B cell (primary cell): ENCODE measurements at regions not wholly inside any gene's neighbourhood (a gene's known extent, or its start where the extent isn't known, plus 50 kb on each side); places are given as distances from the start of the nearest gene placed in this dataset.

ENCODE experiments used
- CTCF ChIP-seq: fragments of 200-600 bp; IDR thresholded peaks from one replicate; pipeline ENCODE4 v1.8.0; 2022; ENCODE audit warnings: antibody characterized with exemption, mild to moderate bottlenecking
- EZH2 ChIP-seq: IDR thresholded peaks from 2 replicates; pipeline ENCODE4 v1.6.1; 2012; ENCODE audit warnings: borderline replicate concordance, low read depth, mild to moderate bottlenecking, moderate library complexity, low read length; ENCODE audit not compliant: insufficient read depth, poor library complexity, severe bottlenecking

- TF ChIP-seq EZH2: no peak
- no peak for TF ChIP-seq CTCF
These were observed 164.1 kb downstream of the RNF144B start for GRCh38 chr6:18551228-18551627.
